ENCODE measurements at regions not wholly inside any gene's neighbourhood (a gene's known extent, or its start where the extent isn't known, plus 50 kb on each side); places are given as distances from the start of the nearest gene placed in this dataset.

GRCh38 chr14:48735607-48736006 is 850.6 kb downstream of the RPS29 start:
- WGBS, 2 donors: 81 to 82% methylated on average over 3 of the region's 3 CpGs
- Histone ChIP-seq H3K27me3 (ENCODE audit: control insufficient read depth in 1 of 2, insufficient read depth in 2 of 2, low read length in 1 of 2) (no peaks in the 10 kb centered on the region), H3K36me3 (ENCODE audit: control insufficient read depth in 1 of 2, insufficient read depth in 2 of 2, low read length in 1 of 2) (no peaks in the 10 kb centered on the region), H3K4me1 (ENCODE audit: control insufficient read depth in 1 of 2, insufficient read depth in 2 of 2, low read length in 2 of 2) (no peaks in the 10 kb centered on the region), H3K9me3 (ENCODE audit: control insufficient read depth, low read length) (no peaks in the 10 kb centered on the region), H3K4me3 (ENCODE audit: low read length in 2 of 2) (no peak overlapping the region), H3K27ac (ENCODE audit: low read depth in 1 of 2, low read length in 2 of 2) (no peak overlapping the region)
- intact Hi-C loops (cut with DNase I): no loop called here
- DNase-seq (no peak), ATAC-seq (ENCODE audit: low FRiP score) (no peak)

- no peaks in the 10 kb centered on the region for H3K36me3 ChIP-seq (ENCODE audit: control insufficient read depth in 1 of 2, insufficient read depth in 2 of 2, low read length in 1 of 2)
- no peaks in the 10 kb centered on the region for H3K9me3 ChIP-seq (ENCODE audit: control insufficient read depth, low read length)
- no peaks in the 10 kb centered on the region for H3K27me3 ChIP-seq (ENCODE audit: control insufficient read depth in 1 of 2, insufficient read depth in 2 of 2, low read length in 1 of 2)
- no peak for ATAC-seq (ENCODE audit: low FRiP score)
- no peak overlapping the region for H3K4me3 ChIP-seq (ENCODE audit: low read length in 2 of 2)
- no peak overlapping the region for H3K27ac ChIP-seq (ENCODE audit: low read depth in 1 of 2, low read length in 2 of 2)
- 89 to 90% methylated on average over 2 of the region's 2 CpGs for WGBS, 2 donors
- peaks cover 0 to 4% of the 10 kb centered on the region in 2 donors for H3K4me1 ChIP-seq (ENCODE audit: control insufficient read depth in 1 of 2, insufficient read depth in 2 of 2, low read length in 2 of 2)
- no peak for DNase-seq
- intact Hi-C loops (cut with DNase I): no loop called here
Observed at GRCh38 chr14:48731260-48731659, 854.9 kb downstream of the RPS29 start.

- no peak for DNase-seq
- intact Hi-C loops (cut with DNase I): no loop called here
- H3K4me1 ChIP-seq (ENCODE audit: control insufficient read depth in 1 of 2, insufficient read depth in 2 of 2, low read length in 2 of 2): peaks cover 2 to 14% of the 10 kb centered on the region in 2 donors
- H3K27ac ChIP-seq (ENCODE audit: low read depth in 1 of 2, low read length in 2 of 2): peak overlapping the region; percentile 57 to 67
- ATAC-seq (ENCODE audit: low FRiP score): peak; percentile 50
- H3K27me3 ChIP-seq (ENCODE audit: control insufficient read depth in 1 of 2, insufficient read depth in 2 of 2, low read length in 1 of 2): no peaks in the 10 kb centered on the region
- H3K36me3 ChIP-seq (ENCODE audit: control insufficient read depth in 1 of 2, insufficient read depth in 2 of 2, low read length in 1 of 2): no peaks in the 10 kb centered on the region
- no peaks in the 10 kb centered on the region for H3K9me3 ChIP-seq (ENCODE audit: control insufficient read depth, low read length)
- H3K4me3 ChIP-seq (ENCODE audit: low read length in 2 of 2): peak overlapping the region in 1 of 2 donors; percentile 24
- 1 to 4% methylated on average over 6 of the region's 6 CpGs for WGBS, 2 donors
Observed at GRCh38 chr14:48726080-48726642, 860.0 kb downstream of the RPS29 start.

GRCh38 chr14:48725051-48725734 is 861.0 kb downstream of the RPS29 start:
- Histone ChIP-seq H3K9me3 (ENCODE audit: control insufficient read depth, low read length) (no peaks in the 10 kb centered on the region), H3K36me3 (ENCODE audit: control insufficient read depth in 1 of 2, insufficient read depth in 2 of 2, low read length in 1 of 2) (no peaks in the 10 kb centered on the region), H3K27me3 (ENCODE audit: control insufficient read depth in 1 of 2, insufficient read depth in 2 of 2, low read length in 1 of 2) (no peaks in the 10 kb centered on the region), H3K27ac (ENCODE audit: low read depth in 1 of 2, low read length in 2 of 2) (peak overlapping the region; percentile 86 to 95), H3K4me1 (ENCODE audit: control insufficient read depth in 1 of 2, insufficient read depth in 2 of 2, low read length in 2 of 2) (peaks cover 2 to 14% of the 10 kb centered on the region in 2 donors), H3K4me3 (ENCODE audit: low read length in 2 of 2) (no peak overlapping the region)
- intact Hi-C loops (cut with DNase I): no loop called here
- no peak for ATAC-seq (ENCODE audit: low FRiP score)
- WGBS, 2 donors: 3 to 9% methylated on average over 6 of the region's 6 CpGs
- no peak for DNase-seq

- Histone ChIP-seq H3K27ac (ENCODE audit: low read depth in 1 of 2, low read length in 2 of 2) (no peak overlapping the region), H3K9me3 (ENCODE audit: control insufficient read depth, low read length) (no peaks in the 10 kb centered on the region), H3K4me1 (ENCODE audit: control insufficient read depth in 1 of 2, insufficient read depth in 2 of 2, low read length in 2 of 2) (peaks cover 2 to 14% of the 10 kb centered on the region in 2 donors), H3K36me3 (ENCODE audit: control insufficient read depth in 1 of 2, insufficient read depth in 2 of 2, low read length in 1 of 2) (no peaks in the 10 kb centered on the region), H3K27me3 (ENCODE audit: control insufficient read depth in 1 of 2, insufficient read depth in 2 of 2, low read length in 1 of 2) (no peaks in the 10 kb centered on the region), H3K4me3 (ENCODE audit: low read length in 2 of 2) (no peak overlapping the region)
- no peak for ATAC-seq (ENCODE audit: low FRiP score)
- intact Hi-C loops (cut with DNase I): no loop called here
- DNase-seq: no peak
- WGBS, 2 donors: 3 to 4% methylated on average over 1 of the region's 1 CpG
Observed at GRCh38 chr14:48723841-48724495, 862.2 kb downstream of the RPS29 start.

- intact Hi-C loops (cut with DNase I): no loop called here
Observed at GRCh38 chr14:48714366-48714765, 871.8 kb downstream of the RPS29 start.

DNA sequence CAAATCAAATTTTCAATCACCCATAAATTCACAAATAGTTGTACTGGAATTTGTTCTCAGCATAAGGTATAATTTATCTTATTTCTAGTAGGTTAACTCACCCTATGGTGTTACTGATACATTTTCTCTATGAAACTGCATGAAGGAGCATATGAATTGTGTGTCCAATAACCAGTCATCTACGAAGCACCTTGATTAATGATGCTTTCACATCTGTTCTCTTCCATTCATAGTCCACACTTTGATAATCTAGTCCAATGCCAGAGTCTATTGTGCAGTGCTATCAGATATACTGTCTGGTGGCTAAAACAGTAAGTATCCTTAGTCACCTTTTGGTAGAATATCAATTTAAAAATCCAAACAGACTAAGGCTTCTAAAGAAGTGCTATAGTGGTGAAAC is 876.0 kb downstream of the RPS29 start:
- Histone ChIP-seq H3K36me3 (ENCODE audit: control insufficient read depth in 1 of 2, insufficient read depth in 2 of 2, low read length in 1 of 2) (no peaks in the 10 kb centered on the region), H3K9me3 (ENCODE audit: control insufficient read depth, low read length) (no peaks in the 10 kb centered on the region), H3K4me1 (ENCODE audit: control insufficient read depth in 1 of 2, insufficient read depth in 2 of 2, low read length in 2 of 2) (no peaks in the 10 kb centered on the region), H3K27ac (ENCODE audit: low read depth in 1 of 2, low read length in 2 of 2) (no peak overlapping the region), H3K27me3 (ENCODE audit: control insufficient read depth in 1 of 2, insufficient read depth in 2 of 2, low read length in 1 of 2) (no peaks in the 10 kb centered on the region), H3K4me3 (ENCODE audit: low read length in 2 of 2) (no peak overlapping the region)
- DNase-seq: no peak
- 77 to 81% methylated on average over 1 of the region's 1 CpG for WGBS, 2 donors
- no peak for ATAC-seq (ENCODE audit: low FRiP score)
- intact Hi-C loops (cut with DNase I): no loop called here

More at GRCh38 chr14:48714366-48714765, 871.8 kb downstream of the RPS29 start:
- ATAC-seq (ENCODE audit: low FRiP score) (no peak), DNase-seq (no peak)
- H3K4me3 ChIP-seq (ENCODE audit: low read length in 2 of 2): no peak overlapping the region
- no peaks in the 10 kb centered on the region for H3K4me1 ChIP-seq (ENCODE audit: control insufficient read depth in 1 of 2, insufficient read depth in 2 of 2, low read length in 2 of 2)
- no peaks in the 10 kb centered on the region for H3K27me3 ChIP-seq (ENCODE audit: control insufficient read depth in 1 of 2, insufficient read depth in 2 of 2, low read length in 1 of 2)
- H3K36me3 ChIP-seq (ENCODE audit: control insufficient read depth in 1 of 2, insufficient read depth in 2 of 2, low read length in 1 of 2): no peaks in the 10 kb centered on the region
- H3K27ac ChIP-seq (ENCODE audit: low read depth in 1 of 2, low read length in 2 of 2): no peak overlapping the region
- H3K9me3 ChIP-seq (ENCODE audit: control insufficient read depth, low read length): no peaks in the 10 kb centered on the region
- 76 to 80% methylated on average over 7 of the region's 7 CpGs for WGBS, 2 donors

- Histone ChIP-seq H3K4me1 (ENCODE audit: control insufficient read depth in 1 of 2, insufficient read depth in 2 of 2, low read length in 2 of 2) (no peaks in the 10 kb centered on the region), H3K9me3 (ENCODE audit: control insufficient read depth, low read length) (no peaks in the 10 kb centered on the region), H3K27ac (ENCODE audit: low read depth in 1 of 2, low read length in 2 of 2) (no peak overlapping the region), H3K4me3 (ENCODE audit: low read length in 2 of 2) (no peak overlapping the region), H3K36me3 (ENCODE audit: control insufficient read depth in 1 of 2, insufficient read depth in 2 of 2, low read length in 1 of 2) (no peaks in the 10 kb centered on the region), H3K27me3 (ENCODE audit: control insufficient read depth in 1 of 2, insufficient read depth in 2 of 2, low read length in 1 of 2) (no peaks in the 10 kb centered on the region)
- intact Hi-C loops (cut with DNase I): no loop called here
- 86 to 88% methylated on average over 1 of the region's 1 CpG for WGBS, 2 donors
- no peak for DNase-seq
- no peak for ATAC-seq (ENCODE audit: low FRiP score)
Observed at GRCh38 chr14:48709277-48709785, 876.8 kb downstream of the RPS29 start.

- Histone ChIP-seq H3K27ac (ENCODE audit: low read depth in 1 of 2, low read length in 2 of 2) (no peak overlapping the region), H3K36me3 (ENCODE audit: control insufficient read depth in 1 of 2, insufficient read depth in 2 of 2, low read length in 1 of 2) (no peaks in the 10 kb centered on the region), H3K27me3 (ENCODE audit: control insufficient read depth in 1 of 2, insufficient read depth in 2 of 2, low read length in 1 of 2) (no peaks in the 10 kb centered on the region), H3K4me3 (ENCODE audit: low read length in 2 of 2) (no peak overlapping the region), H3K9me3 (ENCODE audit: control insufficient read depth, low read length) (no peaks in the 10 kb centered on the region), H3K4me1 (ENCODE audit: control insufficient read depth in 1 of 2, insufficient read depth in 2 of 2, low read length in 2 of 2) (peaks cover 0 to 3% of the 10 kb centered on the region in 2 donors)
- intact Hi-C loops (cut with DNase I): no loop called here
- DNase-seq (no peak), ATAC-seq (ENCODE audit: low FRiP score) (no peak)
Observed at GRCh38 chr14:48704639-48705038, 881.5 kb downstream of the RPS29 start.
